HL-60 (cell line): ENCODE measurements at regions not wholly inside any gene's neighbourhood (a gene's known extent, or its start where the extent isn't known, plus 50 kb on each side); places are given as distances from the start of the nearest gene placed in this dataset.

Experiments
- DNase-seq, 2 experiments: peaks; one replicate each; pipeline ENCODE4 v3.0.0-alpha.2; 2010 to 2020; ENCODE audit warnings: low read depth in 1 of 2, low spot score in 1 of 2
- H3K27ac ChIP-seq: fragments of 250-450 bp; sonication (Bioruptor Pico); replicated peaks from 2 replicates; pipeline ENCODE4 v1.5.1; 2020; ENCODE audit warnings: mild to moderate bottlenecking, moderate library complexity
- H3K27me3 ChIP-seq: fragments of 250-450 bp; sonication (Bioruptor Pico); 2 replicates; pipeline ENCODE4 v1.5.1; 2021; ENCODE audit warnings: mild to moderate bottlenecking, moderate library complexity; ENCODE audit not compliant: insufficient read depth, poor library complexity, severe bottlenecking
- H3K4me3 ChIP-seq: replicated peaks from 2 replicates; pipeline ENCODE4 v1.5.1; 2011; ENCODE audit warnings: mild to moderate bottlenecking, control low read depth, low read length; ENCODE audit not compliant: insufficient read depth
- CTCF ChIP-seq: IDR thresholded peaks from one replicate; pipeline ENCODE4 v1.5.1; 2011; ENCODE audit warnings: low read length, control low read depth, inconsistent platforms; ENCODE audit not compliant: insufficient read depth
- GABPA ChIP-seq: IDR thresholded peaks from 2 replicates; pipeline ENCODE4 v1.6.1; 2012; ENCODE audit warnings: low read depth
- POLR2AphosphoS5 ChIP-seq: IDR thresholded peaks from 2 replicates; pipeline ENCODE4 v1.6.1; 2012; ENCODE audit warnings: low read depth
- REST ChIP-seq: IDR thresholded peaks from 2 replicates; pipeline ENCODE4 v1.6.1; 2012; ENCODE audit warnings: low read depth; ENCODE audit not compliant: insufficient replicate concordance
- SPI1 ChIP-seq: IDR thresholded peaks from 2 replicates; pipeline ENCODE4 v1.6.1; 2012; ENCODE audit warnings: low read depth, mild to moderate bottlenecking, borderline replicate concordance

GRCh38 chr10:112087953-112088456, 95.6 kb downstream of the GPAM start:
- TF ChIP-seq SPI1 (no peak), GABPA (no peak), POLR2AphosphoS5 (no peak), REST (no peak), CTCF (no peak)
- DNase-seq = no peak
- no peak overlapping the region for H3K4me3 ChIP-seq
- peaks cover 3% of the 10 kb centered on the region for H3K27me3 ChIP-seq
- H3K27ac ChIP-seq = no peak overlapping the region

GRCh38 chr10:112091703-112092102, 91.9 kb downstream of the GPAM start:
- Histone ChIP-seq H3K27me3 (peaks cover 2% of the 10 kb centered on the region), H3K27ac (no peak overlapping the region)
- no peak for TF ChIP-seq REST
- TF ChIP-seq CTCF = no peak
- no peak for TF ChIP-seq GABPA
- TF ChIP-seq SPI1 = no peak
- no peak for TF ChIP-seq POLR2AphosphoS5

GRCh38 chr10:112092519-112092918, 91.0 kb downstream of the GPAM start:
- Histone ChIP-seq H3K27ac (no peak overlapping the region), H3K27me3 (peaks cover 2% of the 10 kb centered on the region), H3K4me3 (no peak overlapping the region)
- TF ChIP-seq SPI1 (no peak), REST (no peak), GABPA (no peak), POLR2AphosphoS5 (no peak), CTCF (no peak)
- DNase-seq = no peak

More at GRCh38 chr10:112091703-112092102, 91.9 kb downstream of the GPAM start:
- no peak for DNase-seq
- H3K4me3 ChIP-seq = no peak overlapping the region
